ENCODE measurements at regions not wholly inside any gene's neighbourhood (a gene's known extent, or its start where the extent isn't known, plus 50 kb on each side); places are given as distances from the start of the nearest gene placed in this dataset.

DNA sequence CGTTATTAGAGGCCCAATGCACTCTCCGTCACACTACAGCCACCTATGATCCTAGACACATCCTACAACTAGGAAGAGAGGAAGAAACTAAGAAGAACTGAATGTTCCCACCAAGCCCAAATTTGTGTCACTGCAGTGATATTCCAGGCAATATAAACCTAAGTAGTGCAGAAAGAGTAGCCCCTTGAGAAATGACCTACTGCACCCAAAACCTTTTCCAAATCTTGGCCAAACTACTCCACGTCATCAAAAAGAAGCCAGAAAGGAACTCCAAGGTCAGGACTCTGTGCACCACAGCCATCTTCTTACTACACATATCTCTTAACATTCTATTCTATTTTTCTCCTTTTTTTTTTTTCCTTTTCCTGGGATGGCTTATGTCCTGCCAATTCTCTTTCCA is 60.2 kb downstream of the ADAMTS1 start:
- no peak for ATAC-seq

DNA sequence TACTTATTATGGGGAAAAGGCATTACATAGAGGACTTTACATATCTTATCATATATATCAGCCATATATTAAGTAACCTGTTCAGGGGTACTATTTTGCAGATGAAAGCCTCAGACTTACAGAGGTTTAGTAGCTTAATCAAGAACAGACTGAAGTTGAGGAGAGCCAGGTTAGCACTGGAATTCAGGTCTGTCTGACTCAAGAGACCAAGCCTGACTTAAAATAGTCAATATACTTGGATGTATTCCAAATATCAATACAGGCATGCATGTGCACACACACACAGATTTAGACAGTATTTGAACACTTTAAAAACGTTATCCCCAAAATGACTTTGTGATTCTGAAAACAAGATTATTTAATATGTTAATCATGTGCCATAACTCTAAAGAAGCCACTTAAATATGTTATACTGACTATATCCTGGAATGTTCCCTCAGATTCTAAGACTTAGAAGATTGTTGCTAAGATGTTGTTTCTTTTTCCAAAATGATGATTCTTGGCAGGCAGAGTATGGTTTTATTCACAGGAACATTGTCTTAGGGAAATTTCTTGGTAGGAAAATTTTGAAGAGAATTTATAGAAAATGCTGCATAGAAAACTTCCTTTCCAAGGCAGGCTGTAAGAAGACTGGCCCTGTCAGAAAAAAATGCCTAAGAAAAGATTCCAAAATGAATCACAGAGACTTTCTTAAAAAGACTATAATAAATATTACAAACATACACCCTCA is 61.6 kb downstream of the ADAMTS1 start:
- ATAC-seq = no peak

DNA sequence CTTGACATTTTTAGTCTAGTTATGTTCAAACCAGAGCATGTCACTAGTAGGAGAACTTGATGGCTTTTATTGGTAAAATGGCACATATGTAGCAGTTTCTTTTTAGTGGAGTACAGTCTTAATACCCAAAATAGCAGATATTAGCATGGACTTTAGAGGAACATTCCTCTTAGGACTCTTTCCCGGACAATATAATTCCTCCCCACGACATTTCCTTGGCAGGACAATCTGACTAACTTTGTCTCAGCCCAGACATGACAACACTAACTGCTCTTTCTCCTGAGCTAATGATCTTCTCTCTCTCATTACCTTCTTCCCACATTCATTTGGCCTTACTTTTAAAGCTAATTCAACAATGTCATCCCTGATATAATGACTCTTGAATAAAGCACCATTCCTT is 62.5 kb downstream of the ADAMTS1 start:
- ATAC-seq = no peak

DNA sequence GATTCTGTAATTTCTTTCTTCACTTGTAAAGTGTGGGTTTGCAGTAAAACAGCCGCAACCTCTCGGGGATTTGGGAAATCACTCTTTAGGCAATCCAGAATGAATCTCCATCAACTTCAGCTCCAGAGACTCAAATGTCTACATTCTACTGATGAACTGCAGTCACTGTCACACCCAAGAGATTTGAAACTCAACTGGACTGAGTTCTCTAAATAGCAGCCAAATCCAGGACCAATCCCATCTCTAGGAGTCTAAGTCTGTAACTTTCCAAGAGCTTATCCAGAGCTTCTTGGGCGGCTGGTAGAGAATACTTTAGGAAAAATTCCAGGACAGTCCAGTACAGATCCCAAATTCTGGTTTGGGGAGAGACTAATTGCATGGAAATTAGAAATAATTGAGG is 62.9 kb downstream of the ADAMTS1 start:
- ATAC-seq = no peak

DNA sequence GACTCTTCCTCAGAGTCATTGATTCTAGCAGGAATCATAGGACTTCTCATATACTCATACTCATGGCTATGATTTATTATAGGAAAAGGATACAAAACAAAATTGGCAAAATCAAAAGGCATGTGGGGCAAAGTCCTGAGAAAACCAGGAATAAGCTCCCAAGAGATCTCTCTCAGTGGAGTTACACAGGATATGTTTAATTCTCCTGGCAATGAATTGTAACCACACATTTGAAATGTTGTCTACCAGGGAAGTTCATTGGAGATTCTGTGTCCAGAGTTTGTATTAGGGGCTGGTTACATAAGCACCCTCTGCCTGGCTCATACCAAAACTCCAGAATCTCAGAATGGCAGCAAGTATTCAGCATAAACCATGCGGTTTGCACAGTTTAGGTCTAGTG is 63.9 kb downstream of the ADAMTS1 start:
- ATAC-seq = no peak

DNA sequence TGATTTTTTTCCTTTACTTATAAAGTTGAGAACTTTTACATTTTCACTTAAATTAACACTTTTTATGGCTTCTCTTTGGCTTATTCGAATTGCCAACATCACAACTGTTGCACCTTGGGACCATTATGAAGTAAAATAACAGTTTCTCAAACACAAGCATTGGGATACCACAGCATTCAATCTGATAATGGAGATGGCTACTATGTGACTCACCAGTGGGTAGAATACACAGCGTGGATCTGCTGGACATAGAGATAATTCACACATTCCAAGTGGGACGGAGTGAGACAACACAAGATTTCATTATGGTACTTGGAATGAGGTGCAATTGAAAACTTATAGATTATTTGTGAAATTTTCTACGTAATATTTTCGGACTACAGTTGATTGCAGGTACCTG is 68.0 kb downstream of the ADAMTS1 start:
- no peak for ATAC-seq

DNA sequence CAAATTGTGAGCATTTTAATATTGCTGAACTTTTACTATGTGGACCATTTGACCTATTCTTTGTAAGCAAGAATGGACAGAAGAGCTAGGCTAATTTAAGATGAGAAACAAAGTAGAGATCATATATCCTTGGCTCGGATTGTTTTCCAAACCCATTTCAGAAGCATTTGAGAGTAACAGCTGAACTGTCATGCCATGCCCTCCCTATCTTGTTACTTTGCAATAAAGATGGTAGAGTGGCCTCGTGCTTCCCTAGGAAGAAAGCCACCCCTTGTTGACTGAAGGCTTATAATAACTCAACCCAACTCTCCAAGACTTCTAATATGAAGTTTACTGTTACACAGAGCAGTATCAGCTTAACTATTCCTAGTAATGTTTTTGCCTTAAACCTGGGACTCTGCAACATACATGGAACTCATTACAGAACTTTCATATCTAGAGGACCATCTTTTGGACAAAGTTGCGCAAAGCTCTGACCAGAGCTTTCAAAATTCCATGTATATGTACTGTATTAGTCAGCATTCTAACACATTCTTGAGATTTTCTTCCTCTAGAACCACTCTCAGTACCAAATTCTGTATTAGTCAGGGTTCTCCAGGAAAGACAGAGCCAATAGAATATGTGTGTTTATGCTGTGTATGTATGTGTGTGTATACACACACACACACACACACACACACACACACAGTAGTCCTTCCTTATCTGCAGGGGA is 68.7 kb downstream of the ADAMTS1 start:
- no peak for ATAC-seq

DNA sequence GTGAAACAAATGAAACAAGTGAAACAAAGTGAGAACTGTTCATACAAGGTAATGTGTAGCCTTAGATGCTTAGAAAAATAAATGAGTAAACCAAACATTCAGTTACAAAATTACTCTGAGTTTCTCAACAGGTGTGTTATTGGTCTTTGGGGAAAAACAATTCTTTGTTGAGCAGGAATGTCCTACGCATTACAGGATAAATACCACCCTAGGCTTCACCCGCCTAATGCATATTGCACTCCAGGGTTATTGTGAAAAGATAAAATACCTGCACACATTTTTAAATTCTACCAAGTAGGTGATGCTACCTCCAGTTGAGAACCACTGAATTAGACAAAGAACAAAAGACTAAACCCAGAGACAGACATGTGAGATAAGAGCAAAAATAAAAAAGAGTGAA is 72.2 kb downstream of the ADAMTS1 start:
- ATAC-seq = no peak

DNA sequence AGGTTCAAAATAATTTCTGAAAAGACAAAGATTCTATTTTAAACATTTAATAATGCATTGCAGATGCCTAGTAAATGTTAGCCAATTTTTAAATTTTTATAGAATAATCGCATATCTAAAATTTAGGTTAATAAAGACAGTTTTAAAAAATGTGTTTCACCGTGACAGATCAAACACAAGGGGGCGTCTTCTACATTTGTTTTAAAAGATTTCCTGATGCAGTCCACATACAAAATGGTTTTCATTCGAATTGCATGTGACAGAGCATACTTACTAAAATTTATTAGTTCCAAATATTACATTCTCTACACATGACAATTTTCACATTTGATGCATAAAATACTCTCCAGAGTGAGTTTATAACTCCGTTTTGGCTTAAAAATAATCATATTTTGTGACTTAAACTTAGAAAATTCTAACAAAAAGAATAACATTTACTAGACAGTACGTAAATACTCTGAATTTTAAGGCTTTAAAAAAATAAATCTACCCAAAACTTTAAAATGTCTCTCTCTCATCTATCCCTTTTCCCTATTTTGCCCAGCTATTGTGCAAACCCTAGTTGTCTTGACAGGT is 75.5 kb downstream of the ADAMTS1 start:
- ATAC-seq = no peak

DNA sequence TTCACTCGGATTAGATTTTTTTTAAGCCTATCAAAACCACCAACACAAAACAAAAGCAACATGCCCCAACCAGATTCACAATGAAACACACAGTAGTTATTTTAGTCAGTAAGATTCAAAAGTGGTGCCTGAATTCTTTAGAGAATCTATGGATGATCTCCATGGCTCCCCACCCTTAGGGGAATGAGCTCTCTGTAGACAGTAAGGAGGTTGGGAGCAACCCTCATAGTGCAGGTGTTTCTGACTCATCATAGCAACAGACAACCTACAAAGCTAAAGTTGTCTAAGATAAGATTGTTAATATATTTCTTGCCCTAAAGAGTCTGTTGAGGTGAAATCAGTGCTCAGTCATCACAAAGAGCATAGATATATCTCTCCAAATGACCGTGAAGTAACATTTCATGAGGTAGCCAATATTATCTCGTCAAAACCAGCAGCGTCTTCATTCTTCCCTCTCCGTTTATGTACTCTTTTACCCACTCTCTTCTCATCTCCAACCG is 78.3 kb downstream of the ADAMTS1 start:
- ATAC-seq = no peak

DNA sequence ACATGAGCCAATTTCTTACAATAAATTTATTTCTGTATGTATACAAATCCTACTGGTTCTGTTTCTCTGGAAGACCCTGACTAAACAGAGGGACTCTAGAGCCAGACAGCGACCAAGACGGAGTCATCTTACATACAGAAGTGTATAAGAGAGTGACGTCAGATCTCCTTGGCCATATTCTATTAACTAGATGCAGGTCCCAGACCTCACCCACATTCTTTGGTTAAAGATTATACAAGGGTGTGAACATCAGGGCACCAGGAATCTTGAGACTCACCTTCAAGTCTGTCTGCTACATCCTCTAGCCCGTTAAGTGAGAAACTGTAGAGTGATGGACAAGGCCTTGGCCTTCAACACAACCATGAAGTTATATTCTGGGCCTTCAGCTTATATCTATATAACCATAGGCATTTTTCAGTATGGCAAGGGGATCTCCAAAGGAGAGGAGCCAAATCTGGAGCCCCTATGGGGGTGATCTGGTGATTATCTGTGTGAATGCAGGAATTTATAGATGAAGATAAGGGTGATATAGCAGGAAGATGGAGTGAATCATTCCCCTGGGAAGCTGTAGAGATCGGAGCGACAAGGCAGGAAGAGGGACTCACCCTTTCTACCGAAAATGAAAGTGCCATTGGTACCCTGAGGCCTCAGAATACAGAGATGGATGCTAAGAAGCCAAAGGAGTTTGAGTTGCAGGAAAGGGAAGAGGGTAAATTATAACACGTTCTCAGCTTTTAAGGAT is 83.9 kb downstream of the ADAMTS1 start:
- ATAC-seq = no peak

DNA sequence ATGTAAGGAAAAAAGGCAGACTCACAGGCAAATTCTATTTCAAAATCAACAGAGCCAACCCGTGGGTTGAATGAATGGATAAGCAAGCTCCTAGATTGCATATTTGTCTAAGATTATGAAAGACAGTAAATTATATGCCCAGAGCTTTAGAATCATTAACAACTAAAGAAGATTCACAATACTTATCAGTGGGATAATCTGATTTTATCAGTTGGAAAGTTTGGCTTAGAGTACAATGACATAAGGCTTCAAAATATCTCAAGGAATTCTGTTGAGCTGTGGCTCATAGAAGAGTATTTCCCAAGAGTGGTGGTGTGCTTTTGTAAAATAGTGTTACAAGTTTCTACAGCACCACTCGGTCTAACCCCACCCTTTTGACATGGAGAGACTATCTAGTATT is 85.5 kb downstream of the ADAMTS1 start:
- ATAC-seq = no peak

DNA sequence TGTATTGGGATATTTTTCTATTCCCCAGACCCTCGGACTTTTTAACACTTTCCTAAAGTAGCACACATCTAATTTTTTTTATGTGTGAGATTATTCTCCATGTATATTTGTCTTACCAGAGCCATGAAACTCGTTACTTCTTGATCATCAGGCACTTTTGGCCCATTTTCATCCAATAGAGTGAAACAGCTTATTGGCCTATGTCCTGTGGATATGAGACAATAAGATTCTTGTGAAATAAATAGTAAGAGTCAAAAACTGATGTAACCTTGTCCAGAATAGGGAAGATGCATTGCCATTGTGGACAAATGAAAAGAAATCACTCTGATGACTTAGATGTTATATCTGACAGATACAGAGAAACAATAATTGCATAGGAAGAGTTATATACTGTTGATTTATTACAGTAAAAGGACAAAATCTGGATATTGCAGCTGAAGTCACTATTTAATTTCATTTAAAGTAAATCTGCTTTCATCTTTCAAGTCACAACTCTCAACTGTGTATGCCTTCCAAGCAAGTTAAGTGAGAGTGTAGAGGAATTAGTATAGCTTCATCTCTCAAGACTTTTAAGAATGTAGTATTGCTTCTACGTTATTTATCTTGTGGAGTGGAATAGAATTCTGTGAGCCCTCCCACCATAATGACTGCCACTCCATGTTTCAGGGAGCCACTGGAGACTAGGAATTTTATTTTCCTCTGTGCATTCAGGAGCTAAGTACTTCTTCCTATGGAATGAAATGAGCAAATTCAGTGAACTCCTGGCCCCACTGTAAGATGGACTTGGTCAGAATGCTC is 86.9 kb downstream of the ADAMTS1 start:
- no peak for ATAC-seq

DNA sequence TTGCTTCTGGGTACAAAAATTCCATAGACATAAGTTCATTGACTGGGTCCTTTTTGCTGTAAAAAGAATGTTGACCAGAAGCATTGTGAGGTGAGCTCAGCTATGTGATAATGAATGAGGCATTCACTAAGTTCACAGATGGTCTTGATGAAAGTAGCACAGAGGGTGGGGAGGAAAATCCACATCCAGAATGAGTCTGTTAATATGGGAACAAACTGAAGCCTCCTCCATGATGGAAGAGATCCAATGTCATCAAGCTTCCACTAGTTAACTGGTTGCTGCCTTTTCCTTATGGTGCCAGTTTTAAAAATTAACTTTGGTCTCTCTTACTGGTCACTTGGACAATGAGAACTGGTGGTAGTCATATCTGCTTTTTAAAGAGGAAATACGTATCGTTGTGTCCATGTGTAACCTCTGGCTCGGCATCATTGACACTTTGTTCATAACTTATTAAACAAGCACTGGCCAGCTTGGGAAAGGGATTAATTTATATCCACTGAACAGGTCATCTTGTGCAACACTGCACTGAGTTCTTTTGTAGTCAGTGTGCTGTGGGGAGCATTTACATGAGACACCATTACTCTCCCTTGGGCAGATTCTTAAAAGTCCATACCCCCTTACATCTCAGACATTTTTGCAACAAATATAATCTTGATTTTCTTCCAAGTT is 88.6 kb downstream of the ADAMTS1 start:
- ATAC-seq = no peak

DNA sequence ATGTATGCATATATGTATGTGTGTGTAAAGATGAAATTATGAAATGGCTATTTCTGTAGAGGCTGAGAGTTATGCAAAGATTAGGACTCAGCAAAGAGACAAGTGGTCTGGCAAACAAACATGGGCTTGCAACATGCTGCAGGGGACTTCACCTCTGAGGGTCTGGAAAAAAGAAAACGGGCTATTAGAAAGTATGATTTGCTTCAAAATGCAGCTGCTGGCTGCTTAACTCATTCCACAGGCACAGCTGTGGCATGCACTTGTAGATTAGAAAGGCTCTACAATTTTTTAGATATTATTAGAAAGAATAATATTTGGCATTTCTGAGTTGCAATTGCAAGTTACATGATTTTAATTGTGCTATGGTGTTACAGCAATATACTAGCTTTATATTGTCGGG is 90.4 kb downstream of the ADAMTS1 start:
- no peak for ATAC-seq

DNA sequence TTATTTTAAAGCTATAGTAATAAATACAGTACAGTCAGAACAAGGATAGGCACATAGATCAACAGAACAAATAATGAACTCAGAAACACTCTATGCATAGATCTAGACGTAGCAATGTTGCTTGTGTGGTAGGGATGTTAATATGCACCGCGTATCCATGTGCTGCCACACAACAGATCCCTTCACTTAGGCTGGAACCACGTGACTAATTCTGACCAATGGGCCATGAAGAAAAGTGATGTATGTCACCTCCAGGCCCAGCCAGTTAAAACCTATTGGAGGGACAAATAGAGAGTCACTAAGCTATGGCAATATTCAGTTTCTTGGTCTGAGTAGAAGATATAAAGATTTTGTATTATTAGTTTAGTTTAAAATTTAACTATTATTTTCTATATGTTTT is 91.4 kb downstream of the ADAMTS1 start:
- ATAC-seq = no peak

DNA sequence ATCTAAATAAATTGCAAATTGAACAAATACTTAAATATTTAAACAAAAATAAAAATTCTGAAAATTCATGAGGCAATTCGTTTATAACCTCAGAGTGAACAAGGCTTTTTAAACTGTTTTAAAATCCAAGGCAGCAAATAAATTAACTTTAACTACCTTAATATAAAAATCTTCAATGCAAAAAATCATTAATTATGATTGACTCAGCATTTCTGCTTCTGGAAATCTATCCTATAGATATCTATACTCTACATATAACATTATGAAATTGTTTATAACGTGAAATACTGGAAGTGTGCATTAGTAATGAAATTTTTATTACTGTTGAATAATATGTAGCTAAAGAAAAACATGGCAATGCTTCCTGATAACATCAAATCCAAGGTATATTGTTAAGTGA is 92.4 kb downstream of the ADAMTS1 start:
- ATAC-seq = no peak

DNA sequence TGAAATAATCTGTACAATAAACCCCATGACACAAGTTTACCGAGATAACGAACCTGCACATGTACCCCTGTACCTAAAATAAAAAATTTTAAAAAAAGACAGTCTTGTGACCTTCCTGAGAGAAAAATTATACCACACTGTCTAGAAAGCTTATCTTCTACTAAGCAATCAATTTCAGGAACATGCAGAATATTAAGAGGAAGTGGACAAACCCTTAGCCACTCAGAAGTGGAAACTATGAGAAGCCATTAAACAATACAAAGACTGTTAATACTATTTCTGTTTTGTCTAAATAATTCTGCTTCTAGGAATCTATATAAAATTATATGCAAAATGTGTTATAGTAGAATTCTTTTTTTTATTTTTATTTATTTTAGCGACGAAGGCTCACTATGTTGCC is 93.9 kb downstream of the ADAMTS1 start:
- ATAC-seq = no peak

DNA sequence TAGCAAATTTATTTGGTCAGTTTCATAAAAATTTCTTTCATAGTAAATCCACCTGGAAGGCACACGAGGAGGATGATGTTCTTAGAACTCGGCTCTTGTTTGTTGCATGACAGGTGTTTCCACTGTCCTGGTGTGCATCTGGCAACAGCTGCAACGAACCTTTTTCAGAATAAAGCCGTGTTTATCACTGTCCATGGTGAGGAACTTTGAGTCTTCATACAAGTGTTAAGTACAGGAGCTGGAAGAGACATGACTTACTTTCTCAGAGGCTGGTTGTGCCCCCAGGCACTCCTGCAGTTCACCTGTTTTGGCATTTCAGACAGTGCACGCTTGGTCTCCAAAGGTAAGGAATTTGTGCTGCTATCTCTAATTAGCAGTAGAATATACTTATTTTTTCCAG is 97.1 kb downstream of the ADAMTS1 start:
- ATAC-seq = no peak

DNA sequence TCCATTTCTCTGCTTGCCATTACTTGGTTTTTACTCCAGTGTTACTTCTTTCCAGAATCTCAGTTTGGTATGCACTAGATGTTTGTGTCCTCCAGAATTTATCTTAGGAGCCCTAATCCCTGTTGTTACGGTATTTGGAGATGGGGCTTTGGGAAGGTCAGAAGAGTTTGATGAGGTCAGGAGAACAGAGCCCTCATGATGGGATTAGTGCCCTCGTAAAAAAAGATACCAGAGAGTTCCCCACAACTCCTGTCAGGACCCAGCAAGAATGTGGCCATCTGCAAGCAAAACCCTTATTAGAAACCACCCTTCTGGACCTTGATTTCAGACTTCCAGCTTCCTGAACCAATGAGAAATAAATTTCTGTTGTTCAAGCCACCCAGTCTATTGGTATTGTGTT is 98.0 kb downstream of the ADAMTS1 start:
- ATAC-seq = no peak

DNA sequence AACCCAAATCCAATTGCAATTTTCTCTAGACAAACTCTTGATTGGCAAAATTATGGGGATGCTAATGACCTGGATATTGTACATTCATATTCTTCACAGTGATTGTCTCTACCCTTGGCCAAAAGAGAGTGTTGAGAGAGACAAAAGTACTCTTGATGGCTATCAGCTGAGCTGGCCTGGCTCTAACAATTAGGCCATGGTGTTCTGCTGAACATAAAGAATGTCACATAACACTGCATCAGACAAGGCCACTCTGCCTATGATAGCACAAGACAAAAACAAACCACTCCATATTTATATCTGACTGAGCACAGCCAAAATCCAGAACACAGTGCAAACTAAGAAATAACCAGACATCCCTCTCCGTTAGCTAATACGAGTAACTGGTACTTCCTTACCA is 101.7 kb downstream of the ADAMTS1 start:
- ATAC-seq = no peak

DNA sequence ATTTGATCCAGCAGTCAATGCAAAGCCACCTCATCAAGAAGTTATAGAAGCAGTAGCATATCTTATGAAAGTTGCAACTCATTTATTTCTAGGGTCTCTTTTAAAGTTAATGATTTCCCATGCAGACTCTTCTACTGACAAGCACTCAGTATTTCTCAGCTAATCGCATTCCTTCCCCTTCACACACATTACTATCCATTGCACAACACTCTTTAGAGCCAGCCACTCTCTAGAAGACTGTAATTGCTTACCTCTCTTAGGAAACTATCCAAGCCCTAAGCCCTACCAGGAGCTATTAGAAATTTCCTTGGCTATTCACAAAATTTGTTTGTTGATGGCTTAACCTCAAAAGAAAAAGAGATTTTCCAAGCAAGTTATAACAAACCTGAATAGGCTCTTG is 106.0 kb downstream of the ADAMTS1 start:
- ATAC-seq = no peak

Measured in activated CD4-positive, CD25-positive, alpha-beta regulatory T cell treated with anti-CD3 and anti-CD28 coated beads, Interleukin-2, amount 50 U/mL, for 24 hours (primary cell).